Mesendoderm (in vitro differentiated cells): ENCODE measurements at regions not wholly inside any gene's neighbourhood (a gene's known extent, or its start where the extent isn't known, plus 50 kb on each side); places are given as distances from the start of the nearest gene placed in this dataset.

ENCODE experiments used
- DNase-seq: peaks from one replicate; pipeline ENCODE4 v3.0.0; 2013
- H2AK5ac ChIP-seq: 2 replicates; pipeline ENCODE4 v1.6.1; 2013; ENCODE audit warnings: low read length, inconsistent platforms
- H2BK120ac ChIP-seq: 2 replicates; pipeline ENCODE4 v1.6.1; 2013; ENCODE audit warnings: low read depth, mild to moderate bottlenecking, low read length, moderate library complexity, mixed read lengths
- H2BK15ac ChIP-seq: replicated peaks from 2 replicates; pipeline ENCODE4 v1.6.1; 2013; ENCODE audit warnings: low read depth, mild to moderate bottlenecking, moderate library complexity
- H2BK5ac ChIP-seq: 2 replicates; pipeline ENCODE4 v1.6.1; 2013; ENCODE audit warnings: low read length, inconsistent platforms
- H3K18ac ChIP-seq: 2 replicates; pipeline ENCODE4 v1.6.1; 2013; ENCODE audit warnings: mild to moderate bottlenecking, low read length, mixed read lengths
- H3K23ac ChIP-seq: one replicate; pipeline ENCODE4 v1.6.1; 2013; ENCODE audit warnings: low read length
- H3K27ac ChIP-seq: 2 replicates; pipeline ENCODE4 v1.5.1; 2013; ENCODE audit warnings: low read depth, mild to moderate bottlenecking, inconsistent platforms, low read length, moderate library complexity
- H3K27me3 ChIP-seq: 2 replicates; pipeline ENCODE4 v1.6.1; 2013; ENCODE audit warnings: low read length, control low read depth, mild to moderate bottlenecking, inconsistent platforms; ENCODE audit not compliant: insufficient read depth, poor library complexity
- H3K36me3 ChIP-seq: 2 replicates; pipeline ENCODE4 v1.6.1; 2013; ENCODE audit warnings: low read length, inconsistent platforms; ENCODE audit not compliant: control insufficient read depth, insufficient read depth
- H3K4ac ChIP-seq: one replicate; pipeline ENCODE4 v1.6.1; 2013; ENCODE audit warnings: low read depth, mild to moderate bottlenecking, low read length, moderate library complexity
- H3K4me1 ChIP-seq: 2 replicates; pipeline ENCODE4 v1.6.1; 2013; ENCODE audit warnings: low read depth, low read length, inconsistent platforms; ENCODE audit not compliant: control insufficient read depth
- H3K4me2 ChIP-seq: 2 replicates; pipeline ENCODE4 v1.6.1; 2013; ENCODE audit warnings: low read length
- H3K4me3 ChIP-seq: 2 replicates; pipeline ENCODE4 v1.5.1; 2013; ENCODE audit warnings: mild to moderate bottlenecking, low read length
- H3K56ac ChIP-seq: one replicate; pipeline ENCODE4 v1.6.1; 2013; ENCODE audit warnings: low read length
- H3K79me1 ChIP-seq: 2 replicates; pipeline ENCODE4 v1.6.1; 2013; ENCODE audit warnings: low read length, inconsistent platforms
- H3K79me2 ChIP-seq: 2 replicates; pipeline ENCODE4 v1.6.1; 2013; ENCODE audit warnings: mild to moderate bottlenecking, low read length; ENCODE audit not compliant: control insufficient read depth, insufficient read depth
- H3K9ac ChIP-seq: 2 replicates; pipeline ENCODE4 v1.6.1; 2013; ENCODE audit warnings: low read length, inconsistent platforms
- H4K5ac ChIP-seq: one replicate; pipeline ENCODE4 v1.6.1; 2013; ENCODE audit warnings: low read length
- H4K8ac ChIP-seq: one replicate; pipeline ENCODE4 v1.6.1; 2013; ENCODE audit warnings: low read depth, mild to moderate bottlenecking, control low read depth, low read length, moderate library complexity
- WGBS: extraction: QIAGEN DNeasy Blood & Tissue Kit; methylation state at CpG from one replicate; pipeline ENCODE4 v1.1.7; 2013; ENCODE audit warnings: low lambda C conversion rate, missing lambda C conversion rate; ENCODE audit not compliant: insufficient coverage; ENCODE audit errors: extremely low coverage; 5-methylcytosine and 5-hydroxymethylcytosine counted together

DNA sequence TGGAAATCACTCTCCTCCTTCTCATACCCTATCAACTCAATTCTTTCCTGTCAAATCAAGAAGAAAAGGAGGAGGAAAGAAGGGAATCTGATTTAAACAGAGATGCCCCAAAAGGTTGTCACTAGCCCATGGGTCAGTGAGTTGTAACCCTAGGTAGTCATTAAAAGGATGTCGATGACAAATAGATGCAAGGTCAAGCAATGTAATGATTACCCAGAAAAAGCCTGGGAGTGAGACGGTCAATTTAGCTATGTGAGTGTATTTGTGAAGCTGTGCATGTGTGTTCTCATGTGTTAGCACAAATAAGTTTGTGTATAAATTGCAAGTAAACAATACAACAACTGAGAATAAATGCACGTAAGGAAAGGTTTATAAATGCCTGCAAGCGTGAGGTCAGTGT is 190.5 kb upstream of the PMFBP1 start:
- WGBS = no CpG with 5 or more reads among the region's 4 CpGs
- Histone ChIP-seq H2BK5ac (no peak overlapping the region), H3K9ac (no peak overlapping the region), H3K36me3 (no peaks in the 10 kb centered on the region), H3K4ac (no peak overlapping the region), H2BK15ac (no peak overlapping the region), H3K79me1 (no peaks in the 10 kb centered on the region), H3K27me3 (no peaks in the 10 kb centered on the region), H3K4me3 (no peak overlapping the region), H3K23ac (no peak overlapping the region), H3K56ac (no peak overlapping the region), H4K8ac (no peak overlapping the region), H3K79me2 (no peaks in the 10 kb centered on the region), H3K27ac (no peak overlapping the region), H4K5ac (no peak overlapping the region), H3K4me2 (no peak overlapping the region), H3K18ac (no peak overlapping the region), H3K4me1 (no peaks in the 10 kb centered on the region), H2AK5ac (no peak overlapping the region), H2BK120ac (no peak overlapping the region)
- no peak for DNase-seq

DNA sequence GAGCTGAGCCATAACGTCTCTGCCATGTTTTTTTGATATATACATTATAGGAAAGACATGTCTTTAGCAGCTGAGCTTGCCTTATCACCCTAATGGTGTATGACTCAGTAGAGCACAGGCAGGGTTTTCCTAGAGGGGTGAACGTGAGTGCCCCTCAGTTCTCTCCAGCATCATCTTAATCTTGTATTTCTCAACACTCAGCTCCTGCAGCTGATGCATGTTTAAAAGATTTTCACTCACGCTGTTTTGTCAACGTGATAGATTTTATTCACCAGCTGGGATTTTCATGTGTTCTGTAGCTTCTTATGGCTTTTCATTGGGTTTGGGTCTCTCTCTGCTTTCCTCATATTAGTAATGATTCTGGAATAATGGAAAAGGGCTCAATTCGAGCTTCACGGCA is 186.0 kb upstream of the PMFBP1 start:
- no peak overlapping the region for H3K9ac ChIP-seq
- H2BK120ac ChIP-seq = no peak overlapping the region

DNA sequence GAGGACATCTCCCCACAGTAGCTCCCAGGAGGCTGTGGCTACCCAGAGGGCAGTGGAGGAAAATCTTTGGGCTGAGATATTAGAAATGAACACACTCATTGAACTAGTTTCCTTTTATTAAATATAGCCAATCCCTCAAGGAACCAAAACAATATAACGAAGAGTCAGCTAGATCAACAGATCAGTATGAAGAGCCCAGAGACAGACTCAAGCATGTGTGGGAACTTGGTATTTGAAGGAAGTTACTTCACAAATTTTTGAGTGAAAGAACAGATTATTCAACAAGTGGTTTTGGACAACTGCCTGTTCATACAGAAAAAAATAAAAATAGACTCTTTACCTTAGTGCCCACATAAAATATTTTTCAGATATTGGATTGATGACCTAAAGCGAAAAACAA is 183.6 kb upstream of the PMFBP1 start:
- H3K9ac ChIP-seq = no peak overlapping the region
- H2BK120ac ChIP-seq = no peak overlapping the region
- no peaks in the 10 kb centered on the region for H3K79me1 ChIP-seq
- H2AK5ac ChIP-seq = no peak overlapping the region
- no peak overlapping the region for H3K27ac ChIP-seq
- no peak overlapping the region for H3K4me2 ChIP-seq
- no peaks in the 10 kb centered on the region for H3K27me3 ChIP-seq
- H4K8ac ChIP-seq = no peak overlapping the region
- no peak overlapping the region for H3K23ac ChIP-seq
- H3K4ac ChIP-seq = no peak overlapping the region
- no peak overlapping the region for H3K4me3 ChIP-seq
- H2BK15ac ChIP-seq = no peak overlapping the region
- no CpG with 5 or more reads among the region's 2 CpGs for WGBS
- no peaks in the 10 kb centered on the region for H3K36me3 ChIP-seq
- H2BK5ac ChIP-seq = no peak overlapping the region
- no peaks in the 10 kb centered on the region for H3K79me2 ChIP-seq
- H3K18ac ChIP-seq = no peak overlapping the region
- DNase-seq = no peak
- H3K56ac ChIP-seq = no peak overlapping the region
- no peaks in the 10 kb centered on the region for H3K4me1 ChIP-seq
- H4K5ac ChIP-seq = no peak overlapping the region

More for the DNA sequence above, 186.0 kb upstream of the PMFBP1 start:
- Histone ChIP-seq H4K5ac (no peak overlapping the region), H3K79me2 (no peaks in the 10 kb centered on the region), H2BK5ac (no peak overlapping the region), H2BK15ac (no peak overlapping the region), H3K79me1 (no peaks in the 10 kb centered on the region), H3K56ac (no peak overlapping the region), H3K4me1 (no peaks in the 10 kb centered on the region), H3K27me3 (no peaks in the 10 kb centered on the region), H3K4me3 (no peak overlapping the region), H3K4ac (no peak overlapping the region), H2AK5ac (no peak overlapping the region), H3K36me3 (no peaks in the 10 kb centered on the region), H3K27ac (no peak overlapping the region), H3K23ac (no peak overlapping the region), H3K4me2 (no peak overlapping the region), H3K18ac (no peak overlapping the region), H4K8ac (no peak overlapping the region)
- DNase-seq = no peak
- no CpG with 5 or more reads among the region's 6 CpGs for WGBS

DNA sequence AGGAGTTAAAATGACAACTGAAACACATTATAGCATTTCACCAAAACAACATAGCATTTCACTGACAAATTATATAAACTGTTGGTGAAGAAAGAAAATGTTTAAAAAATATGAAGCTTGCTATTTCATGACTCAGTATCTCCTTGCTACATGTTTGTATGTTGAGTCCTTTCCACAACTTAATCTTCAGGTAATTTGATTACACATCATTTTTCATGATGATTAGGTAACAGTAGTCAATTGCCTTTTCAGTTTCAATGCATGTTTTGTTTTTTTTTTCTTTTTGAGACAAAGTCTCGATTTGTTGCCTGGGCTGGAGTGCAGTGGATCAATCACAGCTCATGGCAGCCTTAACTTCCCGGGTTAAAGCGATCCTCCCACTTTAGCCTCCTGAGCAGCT is 177.8 kb upstream of the PMFBP1 start:
- Histone ChIP-seq H3K79me1 (no peaks in the 10 kb centered on the region), H3K27ac (no peak overlapping the region), H3K27me3 (no peaks in the 10 kb centered on the region), H3K23ac (no peak overlapping the region), H3K9ac (no peak overlapping the region), H2AK5ac (no peak overlapping the region), H3K4me2 (no peak overlapping the region), H3K36me3 (no peaks in the 10 kb centered on the region), H3K4ac (no peak overlapping the region), H3K79me2 (no peaks in the 10 kb centered on the region), H3K56ac (no peak overlapping the region), H4K8ac (no peak overlapping the region), H3K4me1 (no peaks in the 10 kb centered on the region), H2BK120ac (no peak overlapping the region), H3K4me3 (no peak overlapping the region), H2BK15ac (no peak overlapping the region), H4K5ac (no peak overlapping the region), H2BK5ac (no peak overlapping the region), H3K18ac (no peak overlapping the region)
- no CpG with 5 or more reads among the region's 3 CpGs for WGBS
- no peak for DNase-seq

DNA sequence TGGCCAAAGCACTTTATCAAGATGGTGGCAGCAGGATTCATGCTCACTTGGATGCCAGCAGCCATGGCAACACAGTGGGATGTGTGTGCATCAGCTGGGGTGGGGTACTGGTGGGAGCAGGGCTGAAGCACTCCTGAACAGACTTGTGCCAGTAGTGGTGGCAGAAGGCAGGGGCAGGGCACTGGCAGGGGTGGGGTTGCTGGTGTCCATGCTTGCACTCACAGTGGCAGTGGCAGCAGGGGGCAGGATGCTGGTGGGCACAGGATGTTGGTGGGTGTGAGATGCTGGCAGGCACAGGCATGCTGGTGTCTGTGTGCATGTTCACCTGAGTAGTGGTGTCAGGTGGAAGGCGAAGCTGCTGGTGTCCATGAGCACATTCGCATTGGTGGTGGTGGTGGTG is 161.0 kb upstream of the PMFBP1 start:
- no peaks in the 10 kb centered on the region for H3K79me2 ChIP-seq
- no peaks in the 10 kb centered on the region for H3K4me1 ChIP-seq
- no peak overlapping the region for H2BK120ac ChIP-seq
- no peak for DNase-seq
- WGBS = no CpG with 5 or more reads among the region's 2 CpGs
- no peak overlapping the region for H2BK15ac ChIP-seq
- no peak overlapping the region for H3K4ac ChIP-seq
- H3K23ac ChIP-seq = no peak overlapping the region
- H4K5ac ChIP-seq = no peak overlapping the region
- H3K36me3 ChIP-seq = peaks cover 1% of the 10 kb centered on the region
- no peak overlapping the region for H3K9ac ChIP-seq
- no peak overlapping the region for H3K4me3 ChIP-seq
- H3K4me2 ChIP-seq = no peak overlapping the region
- H3K18ac ChIP-seq = no peak overlapping the region
- H2AK5ac ChIP-seq = no peak overlapping the region
- no peak overlapping the region for H3K56ac ChIP-seq
- H4K8ac ChIP-seq = no peak overlapping the region
- H3K27me3 ChIP-seq = no peaks in the 10 kb centered on the region
- H3K27ac ChIP-seq = no peak overlapping the region
- H2BK5ac ChIP-seq = no peak overlapping the region
- H3K79me1 ChIP-seq = no peaks in the 10 kb centered on the region

DNA sequence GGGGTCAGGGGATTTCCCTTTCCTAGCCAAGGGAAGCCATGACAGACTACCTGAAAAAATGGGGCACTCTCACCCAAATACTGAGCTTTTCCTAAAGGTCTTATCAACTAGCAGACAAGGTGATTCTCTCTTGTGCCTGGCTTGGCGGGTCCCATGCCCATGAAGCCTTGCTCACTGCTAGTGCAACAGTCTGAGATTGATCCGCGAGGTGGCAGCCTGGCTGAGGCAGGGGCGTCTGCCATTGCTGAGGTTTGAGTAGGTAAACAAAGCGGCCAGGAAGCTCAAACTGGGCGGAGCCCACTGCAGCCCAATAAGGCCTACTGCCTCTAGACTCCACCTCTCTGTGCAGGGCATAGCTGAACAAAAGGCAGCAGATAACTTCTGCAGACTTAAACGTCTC is 152.6 kb upstream of the PMFBP1 start:
- Histone ChIP-seq H3K56ac (no peak overlapping the region), H3K4me2 (no peak overlapping the region), H3K4me3 (no peak overlapping the region), H3K18ac (no peak overlapping the region), H3K4me1 (no peaks in the 10 kb centered on the region), H3K36me3 (no peaks in the 10 kb centered on the region), H2AK5ac (no peak overlapping the region), H4K8ac (no peak overlapping the region), H3K9ac (no peak overlapping the region), H3K79me2 (no peaks in the 10 kb centered on the region), H2BK5ac (no peak overlapping the region), H3K79me1 (no peaks in the 10 kb centered on the region), H4K5ac (no peak overlapping the region), H2BK15ac (no peak overlapping the region), H3K4ac (no peak overlapping the region), H3K23ac (no peak overlapping the region), H3K27me3 (no peaks in the 10 kb centered on the region), H3K27ac (no peak overlapping the region), H2BK120ac (no peak overlapping the region)
- WGBS = no CpG with 5 or more reads among the region's 7 CpGs
- no peak for DNase-seq
